ENCODE measurements at regions not wholly inside any gene's neighbourhood (a gene's known extent, or its start where the extent isn't known, plus 50 kb on each side); places are given as distances from the start of the nearest gene placed in this dataset.
"Not testable (repeated sequence)": the region's sequence is repeated elsewhere in the genome, so short reads cannot be mapped to it uniquely, and the experiment has no call there.

- ATAC-seq (no peak), DNase-seq (ENCODE audit: low spot score) (no peak)
Observed at GRCh38 chr4:13981499-13981898, 354.0 kb upstream of the BOD1L1 start.

GRCh38 chr4:13982010-13982409, 354.5 kb upstream of the BOD1L1 start:
- ATAC-seq: no peak
- no peak for DNase-seq (ENCODE audit: low spot score)

GRCh38 chr4:13983189-13983790, 355.8 kb upstream of the BOD1L1 start:
- ATAC-seq (peak; percentile 90), DNase-seq (ENCODE audit: low spot score) (no peak)

GRCh38 chr4:13984991-13985800, 357.7 kb upstream of the BOD1L1 start:
- DNase-seq (ENCODE audit: low spot score) (no peak), ATAC-seq (no peak)

GRCh38 chr4:13985837-13986236, 358.3 kb upstream of the BOD1L1 start:
- no peak for ATAC-seq

GRCh38 chr4:13986548-13986947, 359.0 kb upstream of the BOD1L1 start:
- no peak for ATAC-seq

More at GRCh38 chr4:13985837-13986236, 358.3 kb upstream of the BOD1L1 start:
- DNase-seq (ENCODE audit: low spot score): no peak

GRCh38 chr4:13988353-13989305, 361.1 kb upstream of the BOD1L1 start:
- ATAC-seq (no peak), DNase-seq (ENCODE audit: low spot score) (no peak)

More at GRCh38 chr4:13986548-13986947, 359.0 kb upstream of the BOD1L1 start:
- no peak for DNase-seq (ENCODE audit: low spot score)

- ATAC-seq (no peak), DNase-seq (ENCODE audit: low spot score) (no peak)
Observed at GRCh38 chr4:13989501-13989900, 362.0 kb upstream of the BOD1L1 start.

GRCh38 chr4:13990596-13991589, 363.4 kb upstream of the BOD1L1 start:
- peak; percentile 91 for ATAC-seq
- DNase-seq (ENCODE audit: low spot score): peak; percentile 78

- DNase-seq (ENCODE audit: low spot score) (no peak), ATAC-seq (no peak)
Observed at GRCh38 chr4:13992041-13992440, 364.5 kb upstream of the BOD1L1 start.

- ATAC-seq (peak; percentile 22), DNase-seq (ENCODE audit: low spot score) (no peak)
Observed at GRCh38 chr4:13992975-13993520, 365.5 kb upstream of the BOD1L1 start.

- no peak for ATAC-seq
- DNase-seq (ENCODE audit: low spot score): no peak
Observed at GRCh38 chr4:13994016-13994415, 366.5 kb upstream of the BOD1L1 start.

GRCh38 chr4:13998850-13999445, 371.4 kb upstream of the BOD1L1 start:
- DNase-seq (ENCODE audit: low spot score) (no peak), ATAC-seq (no peak)

GRCh38 chr4:14000091-14000814, 372.7 kb upstream of the BOD1L1 start:
- ATAC-seq (no peak), DNase-seq (ENCODE audit: low spot score) (no peak)

GRCh38 chr4:14002331-14002730, 374.8 kb upstream of the BOD1L1 start:
- ATAC-seq; DNase-seq (ENCODE audit: low spot score): not testable (repeated sequence)

- DNase-seq (ENCODE audit: low spot score) (no peak), ATAC-seq (no peak)
Observed at GRCh38 chr4:14008494-14008893, 381.0 kb upstream of the BOD1L1 start.

GRCh38 chr4:14018191-14018853, 390.8 kb upstream of the BOD1L1 start:
- DNase-seq (ENCODE audit: low spot score) (no peak), ATAC-seq (no peak)

GRCh38 chr4:14022456-14022855, 394.9 kb upstream of the BOD1L1 start:
- ATAC-seq: no peak

More at GRCh38 chr4:14022456-14022855, 394.9 kb upstream of the BOD1L1 start:
- no peak for DNase-seq (ENCODE audit: low spot score)
